SK-N-DZ (cell line): ENCODE measurements at regions not wholly inside any gene's neighbourhood (a gene's known extent, or its start where the extent isn't known, plus 50 kb on each side); places are given as distances from the start of the nearest gene placed in this dataset.

Experiments used
- DNase-seq: peaks from one replicate; pipeline ENCODE4 v3.0.0-alpha.2; 2015; ENCODE audit warnings: low spot score

GRCh38 chr1:63116016-63116415 is 206.4 kb upstream of the FOXD3 start:
- DNase-seq, result no peak

GRCh38 chr1:63119575-63120155 is 202.7 kb upstream of the FOXD3 start:
- no peak for DNase-seq

- peak; percentile 24 for DNase-seq
Measured at GRCh38 chr1:63122079-63122478, 200.3 kb upstream of the FOXD3 start.

GRCh38 chr1:63124666-63125191 is 197.6 kb upstream of the FOXD3 start:
- DNase-seq, result no peak

- no peak for DNase-seq
Measured at GRCh38 chr1:63126104-63126503, 196.3 kb upstream of the FOXD3 start.

GRCh38 chr1:63127376-63127775 is 195.0 kb upstream of the FOXD3 start:
- DNase-seq, result no peak

- no peak for DNase-seq
Measured at GRCh38 chr1:63128556-63128955, 193.8 kb upstream of the FOXD3 start.

GRCh38 chr1:63129184-63129583 is 193.2 kb upstream of the FOXD3 start:
- no peak for DNase-seq

- no peak for DNase-seq
Measured at GRCh38 chr1:63129855-63130254, 192.5 kb upstream of the FOXD3 start.

GRCh38 chr1:63134501-63135173 is 187.7 kb upstream of the FOXD3 start:
- no peak for DNase-seq

- DNase-seq, result no peak
Measured at GRCh38 chr1:63135174-63135512, 187.2 kb upstream of the FOXD3 start.

GRCh38 chr1:63135801-63136200 is 186.6 kb upstream of the FOXD3 start:
- no peak for DNase-seq

- no peak for DNase-seq
Measured at GRCh38 chr1:63142001-63142400, 180.4 kb upstream of the FOXD3 start.

GRCh38 chr1:63143482-63143881 is 178.9 kb upstream of the FOXD3 start:
- no peak for DNase-seq

- DNase-seq, result no peak
Measured at GRCh38 chr1:63147783-63148182, 174.6 kb upstream of the FOXD3 start.

GRCh38 chr1:63148825-63149645 is 173.3 kb upstream of the FOXD3 start:
- peak; percentile 6 for DNase-seq

GRCh38 chr1:63152572-63152971 is 169.8 kb upstream of the FOXD3 start:
- no peak for DNase-seq

- no peak for DNase-seq
Measured at GRCh38 chr1:63155437-63155836, 166.9 kb upstream of the FOXD3 start.

GRCh38 chr1:63157085-63157484 is 165.3 kb upstream of the FOXD3 start:
- no peak for DNase-seq

- no peak for DNase-seq
Measured at GRCh38 chr1:63169057-63169456, 153.3 kb upstream of the FOXD3 start.

- no peak for DNase-seq
Measured at GRCh38 chr1:63173161-63173560, 149.2 kb upstream of the FOXD3 start.

- no peak for DNase-seq
Measured at GRCh38 chr1:63189677-63190076, 132.7 kb upstream of the FOXD3 start.

GRCh38 chr1:63190171-63190570 is 132.2 kb upstream of the FOXD3 start:
- no peak for DNase-seq
